Mucosa of gallbladder (tissue), 1 donor: ENCODE measurements at regions not wholly inside any gene's neighbourhood (a gene's known extent, or its start where the extent isn't known, plus 50 kb on each side); places are given as distances from the start of the nearest gene placed in this dataset.

Experiments
- DNase-seq: peaks from one replicate; pipeline ENCODE4 v3.0.0-alpha.2; 2020; ENCODE audit warnings: low spot score
- donor health status: DM: no; HTN: no; CAD: no.

GRCh38 chr5:165079389-165079788, 1574.0 kb downstream of the MAT2B start:
- no peak for DNase-seq

- no peak for DNase-seq
Observed at GRCh38 chr5:165083394-165083793, 1578.0 kb downstream of the MAT2B start.

GRCh38 chr5:165086465-165086864, 1581.0 kb downstream of the MAT2B start:
- DNase-seq = no peak

- DNase-seq = no peak
Observed at GRCh38 chr5:165094782-165095181, 1589.4 kb downstream of the MAT2B start.

DNA sequence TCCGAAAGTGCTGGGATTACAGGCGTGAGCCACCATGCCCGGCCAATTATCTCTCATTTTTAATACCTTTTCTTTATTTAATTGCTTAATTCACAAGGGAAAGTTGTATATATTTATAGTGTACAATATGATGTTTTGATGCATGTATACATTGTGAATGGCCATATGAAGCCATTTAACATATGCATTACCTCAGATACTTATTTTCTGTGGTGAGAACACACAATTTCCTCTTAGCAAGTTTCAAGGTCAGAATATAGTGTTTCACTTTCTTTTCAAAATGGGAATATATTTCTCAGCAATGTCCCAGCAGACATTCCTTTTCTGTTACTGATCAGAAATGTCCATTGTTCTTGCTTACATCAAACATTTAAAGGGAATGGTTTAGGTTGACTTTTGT, 1596.3 kb downstream of the MAT2B start:
- DNase-seq = no peak

GRCh38 chr5:165104611-165105010, 1599.2 kb downstream of the MAT2B start:
- DNase-seq = no peak

DNA sequence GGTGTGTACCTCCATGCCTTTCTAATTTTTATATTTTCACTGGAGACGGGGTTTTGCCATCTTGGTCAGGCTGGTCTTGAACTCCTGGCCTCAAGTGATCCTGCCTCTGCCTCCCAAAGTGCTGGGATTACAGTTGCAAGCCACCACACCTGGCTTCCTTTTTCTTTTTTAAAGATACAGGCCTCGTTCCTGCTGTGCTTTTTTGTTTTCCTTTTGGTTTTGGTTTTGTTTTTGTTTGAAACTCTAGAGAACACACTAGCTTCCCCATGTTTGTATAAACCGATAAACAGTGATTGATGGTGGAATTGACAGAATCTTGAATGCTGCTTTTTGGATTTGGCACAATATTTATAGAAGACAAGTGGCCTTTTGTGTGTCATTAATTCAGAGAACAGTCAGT, 1603.4 kb downstream of the MAT2B start:
- no peak for DNase-seq

DNA sequence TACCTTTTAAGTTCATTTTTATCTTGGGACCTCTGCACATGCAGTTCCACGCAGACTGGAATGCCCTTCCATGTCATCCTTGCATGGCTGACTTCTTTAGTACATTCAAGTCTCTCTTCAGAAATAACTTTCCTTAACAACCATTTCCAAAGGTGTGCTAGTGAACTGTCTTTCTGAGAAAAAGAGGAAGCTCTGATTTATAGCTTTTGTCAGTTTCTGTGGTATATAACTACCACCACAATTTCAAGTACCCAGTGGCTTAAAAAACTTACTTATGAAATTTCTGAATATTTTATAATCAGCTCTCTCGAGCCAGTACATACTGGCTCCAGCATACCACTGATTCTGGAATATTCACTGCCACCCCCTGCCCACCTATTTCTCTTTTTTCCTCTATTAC, 1613.8 kb downstream of the MAT2B start:
- no peak for DNase-seq

DNA sequence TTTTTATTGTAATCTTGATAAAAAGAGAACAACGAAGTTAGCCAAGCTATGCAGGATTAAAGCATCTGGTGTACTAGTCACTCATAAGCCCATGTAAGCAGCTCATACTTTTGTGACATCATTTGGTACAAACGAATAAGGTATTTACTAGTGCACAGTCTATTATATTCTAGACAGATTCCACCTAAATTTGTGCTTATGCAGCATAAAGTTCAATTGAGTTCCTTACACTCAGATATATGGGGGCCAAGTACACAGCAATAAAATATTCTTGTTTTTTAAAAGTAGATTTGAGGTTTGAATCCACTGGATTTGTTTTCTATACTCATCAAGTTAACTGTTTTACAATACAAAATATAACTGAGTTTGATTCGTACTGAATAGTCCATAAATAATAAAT, 1621.2 kb downstream of the MAT2B start:
- no peak for DNase-seq

- no peak for DNase-seq
Observed at GRCh38 chr5:165127941-165128340, 1622.5 kb downstream of the MAT2B start.

- no peak for DNase-seq
Observed at GRCh38 chr5:165130656-165131055, 1625.2 kb downstream of the MAT2B start.

GRCh38 chr5:165134155-165134554, 1628.7 kb downstream of the MAT2B start:
- DNase-seq = no peak

GRCh38 chr5:165135565-165135964, 1630.1 kb downstream of the MAT2B start:
- no peak for DNase-seq

GRCh38 chr5:165137701-165138100, 1632.3 kb downstream of the MAT2B start:
- DNase-seq = no peak

- no peak for DNase-seq
Observed at GRCh38 chr5:165138236-165138635, 1632.8 kb downstream of the MAT2B start.

- no peak for DNase-seq
Observed at GRCh38 chr5:165139262-165139661, 1633.8 kb downstream of the MAT2B start.

- no peak for DNase-seq
Observed at GRCh38 chr5:165139721-165140120, 1634.3 kb downstream of the MAT2B start.

- DNase-seq = no peak
Observed at GRCh38 chr5:165143741-165144140, 1638.3 kb downstream of the MAT2B start.

GRCh38 chr5:165149431-165149830, 1644.0 kb downstream of the MAT2B start:
- no peak for DNase-seq

- DNase-seq = no peak
Observed at GRCh38 chr5:165152058-165152457, 1646.6 kb downstream of the MAT2B start.

GRCh38 chr5:165157219-165157618, 1651.8 kb downstream of the MAT2B start:
- DNase-seq = no peak

DNA sequence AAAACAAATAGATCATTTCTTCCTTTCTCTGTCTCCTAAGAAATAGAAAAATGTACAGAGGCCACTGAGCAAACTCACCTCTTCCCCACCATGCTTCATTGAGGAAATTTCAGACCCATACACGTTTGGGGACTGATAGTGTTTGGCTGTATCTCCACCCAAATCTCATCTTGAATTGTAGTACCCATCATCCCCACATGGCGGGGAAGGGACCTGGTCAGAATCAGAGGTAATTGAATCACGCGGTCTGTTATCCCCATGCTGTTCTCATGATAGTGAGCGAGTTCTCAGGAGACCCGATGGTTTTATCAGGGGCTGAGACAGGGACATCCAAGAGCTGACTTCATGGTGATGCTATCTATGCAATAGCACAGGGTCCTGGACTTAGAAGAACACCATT, 1655.8 kb downstream of the MAT2B start:
- DNase-seq = no peak

DNA sequence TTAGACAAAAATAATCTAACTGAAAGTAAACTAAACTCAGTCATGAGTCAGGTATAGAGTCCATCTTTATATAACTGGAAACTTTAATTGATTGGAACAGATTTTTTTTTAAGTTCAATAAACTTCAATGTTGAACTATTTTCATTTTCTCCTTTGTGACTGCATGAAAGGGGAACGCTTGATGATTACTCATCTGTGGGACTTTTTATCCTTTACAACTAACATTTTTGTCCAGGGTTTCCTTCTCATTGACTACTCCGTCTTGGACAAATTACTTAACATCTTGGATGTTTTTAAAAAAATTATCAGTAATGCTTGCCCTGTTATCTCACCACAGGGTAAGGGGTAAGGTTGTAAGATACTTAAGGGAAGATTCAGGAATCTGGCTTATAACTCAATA, 1658.4 kb downstream of the MAT2B start:
- DNase-seq = no peak

- DNase-seq = no peak
Observed at GRCh38 chr5:165173651-165174050, 1668.2 kb downstream of the MAT2B start.

GRCh38 chr5:165175041-165175440, 1669.6 kb downstream of the MAT2B start:
- DNase-seq = no peak
